B cell (primary cell): ENCODE measurements at regions not wholly inside any gene's neighbourhood (a gene's known extent, or its start where the extent isn't known, plus 50 kb on each side); places are given as distances from the start of the nearest gene placed in this dataset.
"Not testable (repeated sequence)": the region's sequence is repeated elsewhere in the genome, so short reads cannot be mapped to it uniquely, and the experiment has no call there.

Experiments
- ATAC-seq: fragments of 200-7000 bp; cut with Tn5 transposase; one replicate; pipeline ENCODE4 v1.10.0; 2021; ENCODE audit warnings: low read depth, mild to moderate bottlenecking, moderate number of reproducible peaks, moderate library complexity
- CTCF ChIA-PET: fragments of 350-600 bp; sonication (Branson Sonifier 250); formaldehyde crosslinking; loops from one replicate; lab custom pipeline; 2021; ENCODE audit warnings: antibody characterized with exemption, inconsistent platforms; lab: Charles Lee
- POLR2A ChIA-PET: fragments of 350-600 bp; sonication (Branson Sonifier 250); formaldehyde crosslinking; loops from one replicate; lab custom pipeline; 2021; ENCODE audit warnings: antibody characterized with exemption; lab: Charles Lee
- DNase-seq: peaks from one replicate; pipeline ENCODE4 v3.0.0; 2013
- H2AFZ ChIP-seq: 2 replicates; pipeline ENCODE4 v1.6.1; 2012; ENCODE audit warnings: mild to moderate bottlenecking, low read depth, low read length; ENCODE audit not compliant: insufficient read depth, poor library complexity, severe bottlenecking
- H3K27ac ChIP-seq, 2 donors: 1 replicate in 1 of 2; 2 replicates in 1 of 2; pipeline ENCODE4 v1.5.1; 2012 to 2013; ENCODE audit warnings: low read length in 2 of 2, mild to moderate bottlenecking in 2 of 2, moderate library complexity in 1 of 2
- H3K27me3 ChIP-seq, 4 experiments: fragments of 200-600 bp in 1 of 4; sonication (generic) in 1 of 4; replicated peaks in 1 of 4; 1 replicate in 2 of 4; 2 replicates in 2 of 4; pipeline versions ENCODE4 v1.6.1 to v1.7.0; 2013 to 2016; ENCODE audit warnings: low read length in 3 of 4, mild to moderate bottlenecking in 2 of 4, mixed read lengths in 1 of 4, moderate library complexity in 1 of 4; ENCODE audit not compliant: insufficient read depth in 4 of 4, control insufficient read depth in 3 of 4; ENCODE audit errors: control extremely low read depth in 1 of 4
- H3K36me3 ChIP-seq, 2 experiments: replicated peaks in 1 of 2; 1 replicate in 1 of 2; 2 replicates in 1 of 2; pipeline versions ENCODE4 v1.6.1 to v1.7.1; 2013; ENCODE audit warnings: low read length in 1 of 2; ENCODE audit not compliant: insufficient read depth in 2 of 2, control insufficient read depth in 1 of 2; ENCODE audit errors: control extremely low read depth in 1 of 2, extremely low read depth in 1 of 2
- H3K4me1 ChIP-seq, 2 donors: fragments of 200-600 bp in 1 of 2; sonication (generic) in 1 of 2; 1 replicate in 1 of 2; 2 replicates in 1 of 2; pipeline versions ENCODE4 v1.5.1 to v1.6.1; 2013 to 2017; ENCODE audit warnings: low read length in 2 of 2; ENCODE audit not compliant: control insufficient read depth in 2 of 2, insufficient read depth in 2 of 2
- H3K4me2 ChIP-seq: replicated peaks from 2 replicates; pipeline ENCODE3; 2012; ENCODE audit warnings: mild to moderate bottlenecking, low read depth, low read length; ENCODE audit not compliant: poor library complexity, severe bottlenecking
- H3K4me3 ChIP-seq, 5 experiments: fragments of 200-600 bp in 1 of 5; sonication (generic) in 1 of 5; 1 replicate in 3 of 5; 2 replicates in 2 of 5; pipeline versions ENCODE4 v1.5.1 to v1.7.0; 2011 to 2016; ENCODE audit warnings: low read length in 4 of 5, mild to moderate bottlenecking in 4 of 5, low read depth in 2 of 5, control low read depth in 1 of 5, moderate library complexity in 1 of 5; ENCODE audit not compliant: insufficient read depth in 1 of 5; ENCODE audit errors: control extremely low read depth in 1 of 5, extremely low read depth in 1 of 5
- H3K79me2 ChIP-seq: fragments of 200-600 bp; sonication (generic); one replicate; pipeline ENCODE4 v1.6.0; 2016; ENCODE audit warnings: low read length; ENCODE audit not compliant: control insufficient read depth, insufficient read depth
- H3K9ac ChIP-seq: fragments of 200-600 bp; sonication (generic); 2 replicates; pipeline ENCODE4 v1.6.1; 2017; ENCODE audit warnings: mild to moderate bottlenecking, low read length, moderate library complexity
- H3K9me3 ChIP-seq, 3 donors: one replicate each; pipeline versions ENCODE4 v1.6.1 to v1.7.1; 2013; ENCODE audit warnings: low read length in 2 of 3; ENCODE audit not compliant: control insufficient read depth in 2 of 3, insufficient read depth in 1 of 3; ENCODE audit errors: control extremely low read depth in 1 of 3
- H4K20me1 ChIP-seq: 2 replicates; pipeline ENCODE4 v1.6.0; 2012; ENCODE audit warnings: mild to moderate bottlenecking, low read length; ENCODE audit not compliant: insufficient read depth, control insufficient read depth, poor library complexity, severe bottlenecking
- H3K27ac Mint-ChIP-seq: one replicate; pipeline ENCODE4 v1.8.0; 2021; ENCODE audit warnings: mixed read lengths
- H3K27me3 Mint-ChIP-seq: one replicate; pipeline ENCODE4 v1.8.0; 2021; ENCODE audit warnings: mixed read lengths
- H3K4me1 Mint-ChIP-seq: one replicate; pipeline ENCODE4 v1.8.0; 2021; ENCODE audit warnings: mixed read lengths
- H3K4me3 Mint-ChIP-seq: one replicate; pipeline ENCODE4 v1.8.0; 2021; ENCODE audit warnings: mixed read lengths
- H3K9me3 Mint-ChIP-seq: one replicate; pipeline ENCODE4 v1.8.0; 2022; ENCODE audit warnings: mixed read lengths; ENCODE audit not compliant: insufficient read depth
- CTCF ChIP-seq: fragments of 200-600 bp; IDR thresholded peaks from one replicate; pipeline ENCODE4 v1.8.0; 2022; ENCODE audit warnings: antibody characterized with exemption, mild to moderate bottlenecking
- EZH2 ChIP-seq: IDR thresholded peaks from 2 replicates; pipeline ENCODE4 v1.6.1; 2012; ENCODE audit warnings: borderline replicate concordance, low read depth, mild to moderate bottlenecking, moderate library complexity, low read length; ENCODE audit not compliant: insufficient read depth, poor library complexity, severe bottlenecking
- WGBS: methylation state at CpG from one replicate; pipeline ENCODE4 v1.1.5; 2013; ENCODE audit warnings: missing lambda C conversion rate; ENCODE audit not compliant: insufficient coverage; 5-methylcytosine and 5-hydroxymethylcytosine counted together
- intact Hi-C: fragments of 100-400 bp; cut with micrococcal nuclease; formaldehyde crosslinking; loops from one replicate; pipeline ENCODE4 v1.10.0; 2022

DNA sequence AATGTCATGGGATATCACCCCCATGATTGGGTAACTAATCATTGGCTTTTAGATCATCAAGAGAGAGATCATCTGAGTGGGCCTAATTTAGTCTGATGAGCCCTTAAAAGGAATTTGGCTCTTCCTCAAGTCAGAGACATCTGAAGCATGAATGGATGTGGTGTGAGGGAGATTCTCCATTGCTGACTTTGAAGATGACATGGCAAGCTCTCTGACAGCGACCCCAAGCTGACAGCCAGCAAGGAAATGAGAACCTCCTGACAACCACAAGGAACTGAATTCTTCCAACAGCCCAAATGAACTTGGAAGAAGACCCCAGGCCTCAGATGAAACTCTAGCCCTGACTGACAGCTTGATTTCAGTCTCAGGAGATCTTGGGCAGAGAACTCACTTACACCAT, 108.4 kb upstream of the SPATA12 start:
- Mint-ChIP-seq H3K9me3 (no peaks in the 10 kb centered on the region), H3K4me1 (no peaks in the 10 kb centered on the region), H3K27me3 (peaks cover 5% of the 10 kb centered on the region), H3K4me3 (no peak overlapping the region), H3K27ac (no peak overlapping the region)
- 83% methylated on average over 1 of the region's 1 CpG for WGBS
- intact Hi-C loops = no loop called here
- no peaks in the 10 kb centered on the region for H3K79me2 ChIP-seq
- no peaks in the 10 kb centered on the region for H4K20me1 ChIP-seq
- no peak overlapping the region for H3K4me2 ChIP-seq
- H3K36me3 ChIP-seq = no peaks in the 10 kb centered on the region
- H3K4me1 ChIP-seq = no peaks in the 10 kb centered on the region
- H3K27me3 ChIP-seq = no peaks in the 10 kb centered on the region
- ChIA-PET POLR2A (interaction anchor here (0.6 kb wide), 1 partner anchor 120 kb away, joined by 3 read pairs; no protein-coding TSS in a partner anchor), CTCF (no interaction called here)
- ATAC-seq (no peak), DNase-seq (no peak)
- no peak overlapping the region for H2AFZ ChIP-seq
- TF ChIP-seq EZH2 (no peak), CTCF (no peak)
- no peak overlapping the region for H3K4me3 ChIP-seq
- H3K9ac ChIP-seq = no peak overlapping the region
- no peaks in the 10 kb centered on the region for H3K9me3 ChIP-seq
- H3K27ac ChIP-seq = no peak overlapping the region

DNA sequence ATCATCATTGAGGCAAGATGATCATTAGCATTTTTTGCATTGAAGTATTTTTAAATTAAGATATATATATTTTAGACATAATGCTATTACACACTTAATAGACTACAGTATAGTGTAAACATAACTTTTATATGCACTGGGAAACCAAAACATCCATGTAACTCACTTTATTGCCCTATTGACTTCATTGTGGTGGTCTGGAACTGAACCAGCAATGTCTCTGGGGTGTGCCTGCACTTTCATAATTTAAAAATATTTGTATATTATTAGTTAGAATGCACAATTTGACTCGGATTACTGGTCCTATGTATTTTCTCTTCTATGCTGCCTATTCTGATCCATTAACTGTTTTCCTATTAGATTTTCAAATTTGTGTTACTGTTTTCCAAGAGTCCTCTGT, 109.1 kb upstream of the SPATA12 start:
- no CpG with 5 or more reads among the region's 1 CpG for WGBS
- ATAC-seq = no peak
- Mint-ChIP-seq H3K27me3 (peaks cover 5% of the 10 kb centered on the region), H3K4me3 (no peak overlapping the region), H3K4me1 (no peaks in the 10 kb centered on the region), H3K27ac (no peak overlapping the region), H3K9me3 (peaks cover 3% of the 10 kb centered on the region)
- Histone ChIP-seq H3K4me2 (no peak overlapping the region), H3K9ac (no peak overlapping the region), H3K4me1 (no peaks in the 10 kb centered on the region), H3K9me3 (no peaks in the 10 kb centered on the region), H3K27ac (no peak overlapping the region), H3K36me3 (no peaks in the 10 kb centered on the region), H2AFZ (no peak overlapping the region), H3K27me3 (no peaks in the 10 kb centered on the region), H4K20me1 (no peaks in the 10 kb centered on the region), H3K4me3 (no peak overlapping the region), H3K79me2 (no peaks in the 10 kb centered on the region)
- ChIA-PET POLR2A (no interaction called here), CTCF (no interaction called here)
- no peak for TF ChIP-seq EZH2
- TF ChIP-seq CTCF = no peak
- intact Hi-C loops = no loop called here
- DNase-seq = no peak

DNA sequence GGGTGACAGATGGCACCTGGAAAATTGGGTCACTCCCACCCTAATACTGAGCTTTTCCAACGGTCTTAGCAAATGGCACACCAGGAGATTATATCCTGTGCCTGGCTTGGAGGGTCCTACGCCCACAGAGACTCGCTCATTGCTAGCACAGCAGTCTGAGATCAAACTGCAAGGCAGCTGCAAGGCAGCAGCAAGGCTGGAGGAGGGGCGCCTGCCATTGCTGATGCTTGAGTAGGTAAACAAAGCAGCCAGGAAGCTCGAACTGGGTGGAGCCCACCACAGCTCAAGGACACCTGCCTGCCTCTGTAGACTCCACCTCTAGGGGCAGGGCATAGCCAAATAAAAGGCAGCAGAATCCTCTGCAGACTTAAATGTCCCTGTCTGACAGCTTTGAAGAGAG, 115.1 kb upstream of the SPATA12 start:
- H3K4me3 Mint-ChIP-seq, H3K9me3 Mint-ChIP-seq, DNase-seq, H3K27ac Mint-ChIP-seq, H3K27me3 ChIP-seq, ATAC-seq, H3K79me2 ChIP-seq, H3K27me3 Mint-ChIP-seq, H3K27ac ChIP-seq, H3K36me3 ChIP-seq, H4K20me1 ChIP-seq, H3K4me3 ChIP-seq, H3K9me3 ChIP-seq, H3K4me2 ChIP-seq, POLR2A ChIA-PET, H3K4me1 ChIP-seq, intact Hi-C loops, H2AFZ ChIP-seq, H3K9ac ChIP-seq: not testable (repeated sequence)
- H3K4me1 Mint-ChIP-seq = peaks cover 18% of the 10 kb centered on the region
- CTCF ChIA-PET = interaction anchor here (1.1 kb wide), 1 partner anchor 9 kb away, joined by 3 read pairs; no protein-coding TSS in a partner anchor
- WGBS = 75% methylated on average over 3 of the region's 5 CpGs
